ENCODE measurements at regions not wholly inside any gene's neighbourhood (a gene's known extent, or its start where the extent isn't known, plus 50 kb on each side); places are given as distances from the start of the nearest gene placed in this dataset.

DNA sequence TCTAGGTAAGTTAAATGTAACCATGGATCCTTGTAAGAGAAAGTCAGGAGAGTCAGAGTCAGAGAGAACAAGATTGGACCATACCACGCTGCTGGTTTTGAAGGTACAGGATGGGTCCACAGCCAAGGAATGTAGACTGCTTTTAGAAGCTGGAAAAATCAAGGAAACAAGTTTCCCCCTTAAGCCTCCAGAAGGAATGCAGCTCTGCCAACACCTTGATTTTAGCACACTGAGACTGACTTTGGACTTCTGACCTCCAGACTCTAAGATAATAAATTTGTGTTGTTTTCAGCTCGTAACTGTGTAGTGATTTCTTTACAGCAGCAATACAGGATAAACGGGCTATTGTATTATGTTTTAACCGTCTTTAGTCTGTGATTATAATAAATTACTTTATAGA is 108.0 kb upstream of the USP38 start:
- TF ChIP-seq POLR2A (IDR thresholded peaks at IDR 0.05): no peak
- TF ChIP-seq, protein P1, sequence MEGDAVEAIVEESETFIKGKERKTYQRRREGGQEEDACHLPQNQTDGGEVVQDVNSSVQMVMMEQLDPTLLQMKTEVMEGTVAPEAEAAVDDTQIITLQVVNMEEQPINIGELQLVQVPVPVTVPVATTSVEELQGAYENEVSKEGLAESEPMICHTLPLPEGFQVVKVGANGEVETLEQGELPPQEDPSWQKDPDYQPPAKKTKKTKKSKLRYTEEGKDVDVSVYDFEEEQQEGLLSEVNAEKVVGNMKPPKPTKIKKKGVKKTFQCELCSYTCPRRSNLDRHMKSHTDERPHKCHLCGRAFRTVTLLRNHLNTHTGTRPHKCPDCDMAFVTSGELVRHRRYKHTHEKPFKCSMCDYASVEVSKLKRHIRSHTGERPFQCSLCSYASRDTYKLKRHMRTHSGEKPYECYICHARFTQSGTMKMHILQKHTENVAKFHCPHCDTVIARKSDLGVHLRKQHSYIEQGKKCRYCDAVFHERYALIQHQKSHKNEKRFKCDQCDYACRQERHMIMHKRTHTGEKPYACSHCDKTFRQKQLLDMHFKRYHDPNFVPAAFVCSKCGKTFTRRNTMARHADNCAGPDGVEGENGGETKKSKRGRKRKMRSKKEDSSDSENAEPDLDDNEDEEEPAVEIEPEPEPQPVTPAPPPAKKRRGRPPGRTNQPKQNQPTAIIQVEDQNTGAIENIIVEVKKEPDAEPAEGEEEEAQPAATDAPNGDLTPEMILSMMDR (IDR thresholded peaks at IDR 0.05): no peak
